Nucleus accumbens (tissue), 56 donors: ENCODE measurements at regions not wholly inside any gene's neighbourhood (a gene's known extent, or its start where the extent isn't known, plus 50 kb on each side); places are given as distances from the start of the nearest gene placed in this dataset.
"Not testable (repeated sequence)": the region's sequence is repeated elsewhere in the genome, so short reads cannot be mapped to it uniquely, and the experiment has no call there.

Experiments
- DNase-seq, 56 donors: peaks; one replicate each; lab custom pipeline; 2025; lab: John Stamatoyannopoulos, UW

DNA sequence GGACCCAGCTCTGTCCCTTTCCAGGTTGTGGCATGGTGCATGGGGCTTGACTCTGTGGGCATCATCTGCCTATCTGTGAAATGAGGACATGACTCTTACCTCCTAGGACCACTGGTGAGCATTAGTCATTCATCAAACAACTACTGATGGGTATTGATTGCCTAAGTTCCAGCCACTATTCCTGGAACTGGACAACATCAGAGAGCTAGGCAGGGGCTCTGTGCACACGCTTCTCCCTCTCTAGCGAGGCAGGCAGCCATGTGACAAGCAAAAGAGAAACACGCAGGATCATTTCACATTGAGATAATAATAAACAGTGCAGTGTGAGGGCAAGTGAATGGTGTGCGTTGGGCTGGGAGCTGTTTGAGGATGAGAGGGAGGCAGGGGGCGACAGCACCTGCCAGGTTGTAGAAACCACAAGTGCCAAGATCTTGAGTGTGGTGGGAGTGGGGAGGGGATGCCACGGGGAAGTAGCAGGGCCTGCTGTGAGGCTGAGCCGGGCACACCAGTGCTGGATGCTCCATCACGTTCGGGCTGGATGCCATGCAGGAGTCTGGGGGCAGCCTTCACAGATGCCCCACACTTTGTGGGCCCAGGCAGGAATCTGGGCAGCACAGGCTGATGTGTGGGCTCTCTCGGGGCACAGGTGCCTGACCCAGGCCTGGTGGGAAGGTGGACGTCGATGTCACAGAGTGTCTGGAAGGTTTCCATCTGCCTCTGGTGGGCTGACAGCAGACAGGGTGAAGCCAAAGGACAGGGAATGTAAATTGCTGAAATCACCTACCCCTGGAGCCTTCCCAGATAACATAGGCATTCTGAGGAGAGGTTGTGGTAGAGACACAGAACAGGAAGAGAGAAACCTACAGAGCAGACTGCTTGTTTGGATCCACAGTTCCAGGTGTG lies 405.5 kb downstream of the RPS24 start:
- no peak for DNase-seq

DNA sequence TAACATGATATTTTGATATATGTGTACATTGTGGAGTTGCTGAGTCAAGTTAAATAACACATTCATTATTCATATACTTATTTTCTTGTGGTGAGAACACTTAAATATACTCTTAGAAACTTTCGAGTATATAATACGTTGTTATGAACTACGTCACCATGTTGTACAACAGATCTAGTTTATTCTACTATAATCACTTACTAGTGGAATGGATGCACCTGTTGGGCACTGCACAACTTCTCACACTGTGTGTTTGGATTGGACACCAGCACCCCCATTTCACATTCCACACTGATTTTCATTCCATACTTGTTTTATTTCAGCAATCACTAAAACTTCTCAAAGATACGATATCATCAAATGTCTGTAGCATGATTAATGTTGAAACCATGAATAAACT lies 407.3 kb downstream of the RPS24 start:
- DNase-seq: no peak

DNA sequence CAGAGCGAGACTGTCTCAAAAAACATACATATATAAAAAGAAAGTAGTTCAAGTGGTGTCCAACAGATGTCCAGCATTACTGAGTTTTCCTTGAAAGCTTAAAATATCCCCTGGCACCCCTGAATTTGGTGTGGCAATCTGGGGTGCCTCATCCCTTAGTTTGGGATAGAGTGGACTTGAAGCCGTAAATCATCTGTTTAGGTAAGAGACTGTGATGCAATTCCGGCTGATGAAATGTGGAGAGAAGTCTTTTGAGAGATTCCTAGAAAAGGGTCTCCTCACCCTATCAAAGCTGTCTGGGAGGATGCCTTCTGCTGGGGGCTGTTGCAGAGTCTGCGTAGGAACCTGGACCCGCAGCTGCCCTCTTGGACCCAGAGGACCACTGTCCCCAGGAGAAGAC lies 408.0 kb downstream of the RPS24 start:
- no peak for DNase-seq

DNA sequence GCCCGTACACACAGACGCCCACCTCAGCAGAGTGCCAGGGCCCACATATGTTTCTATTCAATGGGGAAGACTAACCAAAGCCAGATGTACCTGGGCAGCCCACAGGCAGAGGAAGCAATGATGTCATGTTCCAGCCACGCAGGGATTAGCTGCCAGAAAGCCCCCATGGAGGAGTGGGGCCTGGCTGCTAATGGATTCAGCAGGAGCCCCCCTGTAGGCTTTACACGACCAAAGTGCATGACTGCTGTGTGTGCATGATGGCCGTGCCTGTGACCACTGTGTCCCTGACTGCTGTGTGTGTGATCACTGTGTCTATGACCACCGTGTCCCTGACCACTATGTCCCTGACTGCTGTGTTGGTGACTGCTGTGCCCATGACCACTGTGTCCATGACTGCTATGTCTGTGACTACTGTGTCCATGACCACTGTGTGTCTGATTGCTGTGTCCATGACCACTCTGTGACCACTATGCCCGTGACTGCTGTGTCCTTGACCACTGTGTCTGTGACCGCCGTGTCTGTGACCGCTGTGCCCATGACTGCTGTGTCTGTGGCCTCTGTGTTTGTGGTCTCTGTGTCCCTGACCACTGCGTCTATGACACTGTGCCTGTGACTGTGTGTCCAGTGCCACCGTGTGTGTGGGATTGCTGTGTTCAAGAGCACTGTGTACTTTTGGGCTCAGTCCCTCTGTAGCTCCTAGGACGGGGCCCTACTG lies 409.3 kb downstream of the RPS24 start:
- no peak for DNase-seq

DNA sequence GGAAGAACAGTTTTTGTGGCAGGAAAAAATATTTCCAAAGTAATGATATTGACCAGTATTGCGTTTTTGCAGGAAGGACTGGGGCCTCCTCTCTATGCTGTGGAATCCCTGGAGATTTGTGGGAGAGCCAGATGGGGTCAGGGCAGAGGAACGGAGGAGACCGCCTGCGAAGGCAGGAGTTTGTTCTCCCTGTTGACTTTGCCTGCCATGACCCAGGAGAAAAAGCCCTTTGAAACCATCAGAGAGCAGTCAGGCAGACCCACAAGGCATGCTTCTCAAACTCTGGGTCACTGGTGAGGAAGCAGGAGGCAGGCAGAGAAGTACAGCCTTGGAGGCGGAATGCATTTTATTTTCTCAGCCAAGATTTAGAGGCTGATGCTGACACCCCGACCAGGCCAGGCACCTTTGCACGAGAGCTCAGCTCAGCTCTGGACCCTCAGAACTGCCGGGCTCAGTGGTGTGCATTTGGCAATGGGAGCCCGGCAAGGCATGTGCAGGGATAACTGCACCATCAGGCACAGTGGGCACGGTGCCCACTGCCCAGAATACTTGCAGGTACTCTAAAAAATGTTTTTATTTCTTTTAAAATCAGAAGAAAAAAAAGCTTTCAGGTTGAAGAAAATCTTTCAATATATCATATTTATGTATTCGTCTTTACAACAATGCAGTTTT lies 410.4 kb downstream of the RPS24 start:
- no peak for DNase-seq

DNA sequence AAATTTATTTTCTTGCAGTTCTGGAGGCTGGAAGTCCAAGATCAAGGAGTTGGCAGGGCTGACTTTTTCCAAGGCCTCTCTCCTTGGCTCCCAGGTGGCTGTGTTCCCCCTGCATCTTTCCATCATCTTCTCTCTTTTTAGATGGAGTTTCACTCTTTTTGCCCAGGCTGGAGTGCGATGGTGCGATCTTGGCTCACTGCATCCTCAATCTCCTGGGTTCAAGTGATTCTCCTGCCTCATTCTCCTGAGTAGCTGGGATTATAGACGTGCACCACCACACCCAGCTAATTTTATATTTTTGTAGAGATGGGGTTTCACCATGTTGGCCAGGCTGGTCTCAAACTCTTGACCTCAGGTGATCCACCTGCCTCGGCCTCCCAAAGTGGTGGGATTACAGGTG lies 411.1 kb downstream of the RPS24 start:
- not testable (repeated sequence) for DNase-seq

DNA sequence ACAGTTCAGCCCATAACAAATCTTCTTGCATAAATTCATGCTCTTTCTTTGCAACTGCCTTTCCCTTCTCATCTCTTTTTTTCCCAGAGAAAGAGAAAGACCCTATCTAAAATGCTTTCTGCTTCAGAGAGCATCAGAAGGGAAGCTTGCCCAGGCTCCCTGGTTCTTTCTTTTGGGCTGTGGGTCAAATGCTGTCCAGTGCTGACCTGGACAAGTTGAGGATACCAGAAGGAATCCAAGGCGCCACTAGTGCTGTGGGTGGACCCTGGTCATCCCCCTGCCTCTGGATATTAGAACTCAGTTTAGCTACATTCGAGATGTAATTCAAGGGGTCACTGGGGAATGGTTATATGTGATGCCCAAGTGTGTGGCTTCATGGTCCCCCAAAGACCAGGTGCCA lies 411.6 kb downstream of the RPS24 start:
- DNase-seq: no peak

DNA sequence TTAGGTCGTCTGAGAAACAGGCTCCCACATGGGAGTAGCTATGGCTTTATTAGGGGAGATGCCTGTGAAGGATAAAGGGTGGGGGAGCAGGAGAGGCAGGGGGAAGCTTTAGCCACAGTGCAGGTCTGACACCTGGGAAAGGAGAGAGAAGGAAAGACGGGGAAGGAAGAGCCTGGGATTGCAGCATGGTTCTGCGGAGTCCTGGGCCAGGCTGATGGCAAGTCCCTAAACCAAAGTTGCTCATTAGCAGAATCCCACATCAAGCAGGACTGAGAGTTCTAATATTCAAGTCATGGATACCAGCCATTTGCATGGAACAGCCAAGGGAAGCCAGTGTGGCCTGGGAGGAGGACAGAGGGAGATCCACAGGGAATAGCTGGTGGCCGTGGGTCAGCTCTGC lies 414.8 kb downstream of the RPS24 start:
- no peak for DNase-seq

DNA sequence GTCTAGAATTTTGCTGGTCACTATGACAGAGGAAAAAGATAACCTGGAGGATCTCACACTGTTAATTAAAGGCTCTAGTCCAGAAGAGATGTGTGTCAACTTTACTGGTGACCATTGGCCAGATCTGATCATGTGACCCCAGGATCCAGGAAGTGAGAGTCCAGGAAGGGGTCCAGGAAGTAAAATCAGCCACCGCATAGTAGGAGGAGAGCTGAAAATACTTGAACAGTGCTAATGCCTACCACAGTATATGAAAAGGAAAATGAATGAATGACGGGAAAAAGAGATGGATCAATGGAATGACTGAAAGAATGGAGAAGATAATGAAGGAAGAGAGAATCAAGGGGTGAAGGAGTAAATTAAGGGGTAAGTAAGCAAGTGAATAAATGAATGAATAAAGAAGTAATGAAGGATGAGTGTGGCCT lies 415.3 kb downstream of the RPS24 start:
- no peak for DNase-seq

DNA sequence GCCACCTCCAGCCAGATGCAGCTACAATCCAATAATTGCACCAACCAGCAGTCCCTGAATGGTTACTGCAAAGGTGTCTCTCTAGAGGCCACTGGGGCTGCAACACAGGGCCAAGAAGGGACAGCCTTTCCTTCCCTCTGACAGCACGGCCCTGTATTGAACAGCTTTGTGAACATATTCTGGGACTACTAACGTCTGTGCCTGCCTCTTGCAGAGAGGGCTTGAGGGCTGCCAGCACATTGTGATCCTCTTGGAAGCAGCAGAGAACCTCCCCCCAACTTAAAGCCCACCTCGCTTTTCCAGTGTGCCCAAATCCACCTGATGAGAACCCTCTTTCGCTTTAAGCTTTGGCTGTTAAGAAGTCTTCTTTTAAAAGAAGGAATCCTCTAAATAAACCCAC lies 415.9 kb downstream of the RPS24 start:
- DNase-seq: no peak

DNA sequence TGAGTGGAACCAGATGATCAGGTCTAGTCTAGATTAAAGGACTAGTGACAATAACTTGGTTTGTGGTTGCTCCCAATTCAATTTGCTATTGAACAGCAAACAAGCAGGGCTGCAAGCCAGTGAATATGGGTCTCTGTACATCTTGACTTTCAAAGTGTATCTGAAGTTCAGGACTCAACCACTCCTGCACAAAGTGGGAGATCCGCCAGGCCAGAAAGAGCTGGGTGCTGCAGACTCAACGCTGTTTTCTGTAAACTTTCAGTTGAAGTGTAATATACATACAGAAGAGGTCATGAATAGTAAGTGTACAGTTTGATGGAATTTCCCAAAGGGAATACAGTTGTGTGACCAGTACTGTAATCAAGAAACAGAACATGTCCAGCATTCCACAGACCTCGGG lies 416.6 kb downstream of the RPS24 start:
- no peak for DNase-seq

DNA sequence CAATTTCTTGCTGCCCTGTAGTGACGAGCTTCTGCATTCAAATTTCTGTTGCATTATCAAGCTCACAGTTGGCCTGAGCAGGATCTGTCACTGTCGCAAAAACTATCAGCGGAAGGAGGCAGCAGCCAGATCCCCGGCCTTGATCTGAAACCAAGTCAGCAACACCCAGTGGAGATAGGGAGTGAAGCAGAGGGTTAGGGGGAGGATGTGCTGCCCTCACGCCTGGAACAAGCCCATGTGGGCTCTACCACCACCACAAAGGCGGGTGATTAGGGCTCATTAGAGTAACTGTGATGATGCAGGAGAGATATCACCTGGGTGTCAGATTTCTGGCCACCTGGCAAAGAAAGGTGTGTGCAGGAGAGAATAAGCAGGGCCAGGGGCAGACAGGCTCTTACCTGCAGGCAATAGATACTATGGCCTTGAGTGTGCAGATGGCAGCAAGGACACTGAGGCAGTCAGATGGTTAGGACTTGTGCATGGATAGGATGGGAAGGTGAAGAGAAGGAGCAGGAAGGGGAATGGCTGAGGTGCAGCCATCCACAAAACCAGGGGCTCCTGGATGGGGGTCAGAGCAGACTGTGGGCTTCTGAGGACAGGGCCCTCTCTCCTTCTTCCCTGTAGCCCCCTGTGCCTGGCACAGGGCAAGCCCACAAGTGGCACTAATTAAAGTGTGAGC lies 417.3 kb downstream of the RPS24 start:
- no peak for DNase-seq

DNA sequence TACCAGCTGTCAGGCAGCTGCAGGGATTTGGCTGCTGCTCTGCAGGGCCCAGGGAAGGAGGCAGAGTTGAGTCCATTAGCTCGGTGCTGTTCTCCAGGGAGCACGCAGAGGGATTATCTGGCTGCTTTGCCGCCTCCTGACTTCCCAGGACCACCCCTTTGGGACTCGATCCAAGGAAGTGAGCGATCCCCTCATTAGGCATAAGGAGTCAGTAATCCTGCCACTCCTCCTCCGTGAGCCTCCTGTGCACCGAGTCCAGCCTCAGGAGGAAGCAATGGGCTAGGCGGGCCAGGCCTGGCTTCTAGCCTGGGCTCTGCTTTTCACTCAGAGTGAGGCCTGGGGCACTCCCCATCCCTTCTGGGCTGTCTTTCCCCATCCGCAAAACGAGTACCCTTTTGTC lies 417.9 kb downstream of the RPS24 start:
- peak in 3 of 56 donors; percentile 14 to 22 (median 19) for DNase-seq

DNA sequence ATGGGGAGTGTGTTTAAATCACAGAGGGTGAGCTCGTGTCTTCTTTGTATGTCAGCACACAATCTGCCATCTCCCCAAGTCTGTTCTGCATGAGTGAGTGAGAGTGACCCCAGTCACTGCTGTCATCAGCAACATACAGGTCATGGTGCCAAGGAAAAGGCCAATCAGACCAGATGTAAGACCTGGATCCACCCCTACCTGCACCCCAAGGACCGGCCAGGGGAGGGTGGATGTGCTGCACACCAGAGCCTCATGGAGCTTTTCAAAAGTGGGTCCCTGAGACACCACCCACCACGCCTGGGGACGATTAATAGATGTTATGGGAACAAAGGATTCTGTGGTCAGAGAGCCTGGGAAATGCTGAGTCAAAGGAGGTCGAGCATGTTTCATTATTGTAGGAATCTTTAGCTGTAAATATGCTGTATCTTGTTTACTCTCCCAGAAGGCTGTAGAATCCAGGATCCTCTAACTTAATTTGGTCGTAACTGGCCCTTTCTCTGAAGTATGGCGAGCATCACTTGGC lies 420.5 kb downstream of the RPS24 start:
- no peak for DNase-seq

DNA sequence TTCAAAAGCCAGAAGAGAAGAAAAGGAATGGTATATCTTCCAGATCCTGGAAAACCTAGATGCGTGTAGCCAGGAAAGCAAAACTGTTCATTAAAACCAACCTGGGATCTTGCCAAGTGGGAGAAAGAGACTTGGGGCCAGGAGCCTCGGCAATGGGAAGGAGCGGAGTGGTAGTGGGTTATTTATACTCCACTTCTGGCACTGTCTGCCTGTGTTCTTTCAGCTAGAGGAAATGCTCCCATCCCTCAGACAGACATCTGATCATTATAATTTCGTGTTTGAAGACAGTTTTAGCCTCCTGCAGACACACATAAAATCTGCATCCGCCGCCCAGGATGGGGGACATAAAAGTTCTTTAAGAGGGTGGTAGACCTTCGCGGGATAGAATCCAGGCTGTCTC lies 421.6 kb downstream of the RPS24 start:
- DNase-seq: no peak

DNA sequence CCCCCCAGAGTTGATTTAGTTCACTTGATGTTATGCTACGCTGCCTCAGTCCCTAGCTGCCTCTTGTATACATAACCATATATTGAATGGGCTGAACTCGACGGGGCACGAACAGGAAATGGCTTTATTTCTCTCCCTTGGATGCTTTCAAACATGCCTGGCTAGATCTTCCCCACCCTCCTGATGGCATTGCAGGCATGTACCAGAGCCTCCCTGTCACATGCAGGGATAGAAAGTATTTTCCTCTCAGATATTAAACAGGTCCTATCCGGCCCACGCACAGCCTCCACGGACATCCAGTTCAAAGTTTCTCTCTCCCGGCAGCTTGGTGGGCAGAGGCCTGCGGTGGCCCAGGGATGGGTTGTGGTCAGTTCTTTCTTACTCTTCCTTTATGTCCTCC lies 422.1 kb downstream of the RPS24 start:
- DNase-seq: no peak

DNA sequence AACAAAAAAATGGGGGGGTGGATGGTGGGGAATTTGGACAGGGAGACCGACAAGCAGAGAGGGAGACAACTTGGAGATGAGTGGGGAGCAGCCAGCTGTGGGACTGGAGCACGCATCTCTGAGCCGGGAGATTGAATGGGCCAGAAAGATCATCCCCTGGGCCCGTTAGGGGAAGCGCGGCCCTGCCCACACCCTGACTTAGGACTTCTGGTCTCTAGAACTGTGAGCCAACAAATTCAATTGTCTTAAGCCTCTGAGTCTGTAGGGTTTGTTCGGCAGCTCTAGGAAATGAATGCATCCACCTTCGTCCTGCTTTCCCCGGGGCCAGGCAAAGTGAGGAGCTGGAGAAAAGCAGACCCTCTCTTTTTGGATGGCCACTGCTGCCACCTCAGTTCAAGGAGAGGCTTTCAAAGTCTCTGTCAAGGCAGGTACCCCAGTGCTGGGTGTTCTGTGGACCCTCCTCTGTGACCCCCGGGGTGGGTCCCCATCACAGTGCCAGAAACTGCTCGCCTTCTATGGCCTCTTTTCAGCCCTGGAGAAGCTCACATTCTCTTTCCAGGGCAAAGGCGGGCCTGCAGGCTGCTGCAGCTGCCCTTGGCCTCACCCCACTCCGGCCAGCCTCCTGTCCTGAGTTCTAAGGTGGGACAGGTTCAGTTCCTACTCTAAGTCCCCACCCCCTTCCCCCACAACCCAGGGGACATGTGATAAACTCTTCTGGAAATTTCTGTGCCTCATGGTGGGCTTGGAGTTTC lies 423.2 kb downstream of the RPS24 start:
- no peak for DNase-seq

DNA sequence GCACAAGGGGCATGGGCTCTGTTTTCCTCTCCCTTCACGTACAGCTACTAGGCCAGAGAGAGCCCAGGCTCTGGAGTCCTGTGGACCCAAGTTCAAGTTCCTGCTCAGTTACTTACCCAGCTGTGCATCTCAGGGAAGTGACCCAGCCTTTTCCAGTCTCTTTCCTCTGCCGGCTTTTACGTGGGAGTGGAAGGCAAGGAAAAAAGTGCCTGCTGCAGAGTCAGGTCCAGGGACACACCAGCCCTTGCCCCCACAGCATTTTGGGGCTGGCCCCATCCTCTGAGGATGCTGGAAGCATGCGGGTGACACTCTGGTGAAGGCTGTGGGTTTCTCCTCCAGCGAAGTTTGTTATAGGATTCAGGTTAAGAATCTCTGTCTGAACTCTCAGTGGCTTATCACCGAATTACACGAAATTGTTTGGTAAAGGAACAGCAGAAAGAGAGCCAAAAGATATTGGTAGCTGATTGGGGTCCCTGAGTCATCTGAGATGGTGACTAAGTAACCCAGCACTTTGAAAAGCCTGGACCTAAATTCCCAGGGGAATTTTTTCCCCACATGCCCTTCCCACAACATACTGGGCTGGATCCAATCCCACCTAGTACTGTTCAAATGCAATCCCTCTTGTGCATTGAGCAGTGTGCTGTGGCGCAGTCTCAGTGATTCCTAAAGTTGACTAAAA lies 424.3 kb downstream of the RPS24 start:
- DNase-seq: no peak

DNA sequence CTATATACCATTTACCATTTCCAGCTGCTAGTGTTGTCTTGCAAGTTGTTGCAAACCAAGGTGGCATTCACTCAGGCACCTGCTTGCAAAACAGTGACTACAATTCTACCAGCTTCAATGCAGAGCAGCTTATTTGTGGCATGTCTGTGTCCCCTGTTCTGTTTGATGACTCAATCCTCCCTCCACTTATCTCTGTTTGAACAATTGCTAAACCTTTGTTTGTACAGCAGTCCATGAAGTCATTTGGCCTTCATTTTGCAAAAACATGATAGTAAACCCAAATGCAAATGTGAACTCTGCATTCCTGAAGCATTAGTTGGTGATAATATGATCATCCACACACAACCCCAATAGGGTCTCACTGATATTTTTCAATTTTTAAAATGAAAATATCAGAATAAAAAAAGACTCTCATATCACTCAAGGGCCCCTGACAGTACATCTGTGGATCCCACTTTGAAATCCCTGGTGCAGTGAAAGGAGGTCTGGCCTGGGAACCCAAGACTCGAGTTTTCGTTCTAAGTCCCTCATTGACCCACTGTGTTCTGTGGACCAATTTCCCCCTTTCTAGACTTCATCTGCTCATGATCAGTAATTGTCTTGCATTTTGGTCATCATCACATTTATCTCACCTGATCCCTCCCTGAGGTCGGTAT lies 425.4 kb downstream of the RPS24 start:
- DNase-seq: no peak
